GM12864 (cell line): ENCODE measurements at regions not wholly inside any gene's neighbourhood (a gene's known extent, or its start where the extent isn't known, plus 50 kb on each side); places are given as distances from the start of the nearest gene placed in this dataset.

Experiments used
- DNase-seq: peaks from one replicate; pipeline ENCODE4 v3.0.0-alpha.2; 2011; ENCODE audit warnings: low read depth
- H3K4me3 ChIP-seq: 2 replicates; pipeline ENCODE4 v1.5.1; 2011; ENCODE audit warnings: mild to moderate bottlenecking, low read depth, low read length, control low read depth
- CTCF ChIP-seq: IDR thresholded peaks from 2 replicates; pipeline ENCODE4 v1.5.1; 2011; ENCODE audit warnings: low read depth, mild to moderate bottlenecking, moderate library complexity, low read length, control low read depth, inconsistent platforms; ENCODE audit errors: missing control alignments

GRCh38 chr5:73380710-73381589, 67.6 kb downstream of the FOXD1 start:
- no peak for DNase-seq
- no peak overlapping the region for H3K4me3 ChIP-seq
- TF ChIP-seq CTCF: no peak

- DNase-seq: no peak
- TF ChIP-seq CTCF: no peak
- no peak overlapping the region for H3K4me3 ChIP-seq
Measured at GRCh38 chr5:73380041-73380440, 68.5 kb downstream of the FOXD1 start.

DNA sequence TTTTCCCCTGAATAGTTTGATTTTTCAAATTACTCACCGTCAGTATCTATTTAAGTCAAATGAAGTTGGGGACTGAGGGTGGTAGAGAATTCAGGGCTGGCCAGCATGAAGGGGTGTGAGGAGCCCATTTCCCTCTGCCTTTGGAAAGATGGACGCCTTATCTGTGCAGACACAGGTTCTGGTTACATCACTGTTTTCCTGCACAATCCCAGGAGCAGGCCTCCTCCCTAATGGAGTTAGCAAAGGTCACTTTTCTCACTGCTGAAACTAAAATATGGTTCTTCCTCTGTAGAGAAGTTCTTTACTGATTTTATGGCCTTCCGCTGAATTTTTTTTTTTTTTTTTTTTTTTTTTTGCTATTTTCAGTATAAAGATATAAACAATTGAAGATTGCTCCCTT, 69.1 kb downstream of the FOXD1 start:
- TF ChIP-seq CTCF: no peak

GRCh38 chr5:73378765-73379164, 69.8 kb downstream of the FOXD1 start:
- no peak overlapping the region for H3K4me3 ChIP-seq
- no peak for DNase-seq
- no peak for TF ChIP-seq CTCF

More for the DNA sequence above, 69.1 kb downstream of the FOXD1 start:
- no peak overlapping the region for H3K4me3 ChIP-seq
- DNase-seq: no peak

DNA sequence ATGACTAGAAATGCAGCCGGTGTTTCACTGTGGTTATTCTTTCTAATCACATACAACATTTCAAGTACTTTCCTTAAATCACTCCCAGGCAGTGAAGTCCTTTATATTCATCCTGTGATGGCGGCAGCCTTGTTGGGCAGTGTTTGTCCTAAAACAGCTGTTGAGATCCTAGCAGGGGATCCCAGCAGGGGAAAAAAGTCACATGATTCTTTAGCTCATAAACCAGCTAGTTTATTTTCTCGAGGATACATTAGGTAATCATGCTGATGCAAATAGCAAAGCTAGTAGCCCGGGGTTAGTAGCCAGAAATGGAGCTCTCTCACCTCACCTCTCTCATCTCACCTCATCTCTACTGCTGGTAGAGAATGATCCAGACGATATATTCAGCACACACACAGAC, 70.5 kb downstream of the FOXD1 start:
- no peak for TF ChIP-seq CTCF
- no peak for DNase-seq

GRCh38 chr5:73376618-73377170, 71.9 kb downstream of the FOXD1 start:
- no peak for TF ChIP-seq CTCF
- H3K4me3 ChIP-seq: no peak overlapping the region
- no peak for DNase-seq

More for the DNA sequence above, 70.5 kb downstream of the FOXD1 start:
- H3K4me3 ChIP-seq: no peak overlapping the region

GRCh38 chr5:73375949-73376348, 72.6 kb downstream of the FOXD1 start:
- no peak overlapping the region for H3K4me3 ChIP-seq
- no peak for DNase-seq
- TF ChIP-seq CTCF: no peak
